Ovary (tissue), 3 donors: ENCODE measurements at regions not wholly inside any gene's neighbourhood (a gene's known extent, or its start where the extent isn't known, plus 50 kb on each side); places are given as distances from the start of the nearest gene placed in this dataset.

ENCODE experiments used
- EP300 ChIP-seq: sonication (generic); formaldehyde crosslinking; IDR thresholded peaks from one replicate; pipeline ENCODE4 v1.6.1; 2017; ENCODE audit warnings: antibody characterized with exemption
- TF ChIP-seq, protein P1 (sequence below), 3 donors: fragments of 450-650 bp in 2 of 3; fragments of 200-600 bp in 1 of 3; IDR thresholded peaks; one replicate each; pipeline versions ENCODE4 v1.5.1 to v1.8.0; 2016 to 2022; ENCODE audit warnings: antibody characterized with exemption in 3 of 3, mild to moderate bottlenecking in 1 of 3
- donor health status: DM: no; HTN: no; CAD: no.

DNA sequence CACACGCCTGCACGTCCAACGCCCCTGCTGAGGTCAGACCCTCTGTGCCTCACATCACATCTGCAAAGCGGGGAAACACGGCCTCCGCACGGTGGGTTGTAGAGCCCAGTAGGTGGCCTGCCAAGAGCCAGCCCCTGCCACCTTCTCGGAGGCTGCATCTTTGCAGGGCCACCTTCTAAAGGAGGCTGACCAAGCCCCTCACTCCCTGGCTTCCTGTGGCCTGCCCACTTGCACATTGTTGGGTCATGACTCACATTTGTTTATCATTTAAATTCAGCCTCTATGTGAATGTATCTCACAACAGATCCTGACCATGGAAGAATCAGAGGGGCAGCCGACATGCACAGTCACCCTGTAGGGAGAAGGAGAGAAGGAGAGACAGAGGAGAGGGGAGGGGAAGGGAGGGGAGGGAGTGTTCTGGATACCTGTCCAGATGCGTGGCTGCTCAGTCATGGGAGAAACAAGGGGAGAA is 319.5 kb upstream of the DIO3 start:
- TF ChIP-seq, protein P1, sequence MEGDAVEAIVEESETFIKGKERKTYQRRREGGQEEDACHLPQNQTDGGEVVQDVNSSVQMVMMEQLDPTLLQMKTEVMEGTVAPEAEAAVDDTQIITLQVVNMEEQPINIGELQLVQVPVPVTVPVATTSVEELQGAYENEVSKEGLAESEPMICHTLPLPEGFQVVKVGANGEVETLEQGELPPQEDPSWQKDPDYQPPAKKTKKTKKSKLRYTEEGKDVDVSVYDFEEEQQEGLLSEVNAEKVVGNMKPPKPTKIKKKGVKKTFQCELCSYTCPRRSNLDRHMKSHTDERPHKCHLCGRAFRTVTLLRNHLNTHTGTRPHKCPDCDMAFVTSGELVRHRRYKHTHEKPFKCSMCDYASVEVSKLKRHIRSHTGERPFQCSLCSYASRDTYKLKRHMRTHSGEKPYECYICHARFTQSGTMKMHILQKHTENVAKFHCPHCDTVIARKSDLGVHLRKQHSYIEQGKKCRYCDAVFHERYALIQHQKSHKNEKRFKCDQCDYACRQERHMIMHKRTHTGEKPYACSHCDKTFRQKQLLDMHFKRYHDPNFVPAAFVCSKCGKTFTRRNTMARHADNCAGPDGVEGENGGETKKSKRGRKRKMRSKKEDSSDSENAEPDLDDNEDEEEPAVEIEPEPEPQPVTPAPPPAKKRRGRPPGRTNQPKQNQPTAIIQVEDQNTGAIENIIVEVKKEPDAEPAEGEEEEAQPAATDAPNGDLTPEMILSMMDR (IDR thresholded peaks at IDR 0.05), result no peak
- TF ChIP-seq EP300, result no peak
